H7 (cell line): ENCODE measurements at regions not wholly inside any gene's neighbourhood (a gene's known extent, or its start where the extent isn't known, plus 50 kb on each side); places are given as distances from the start of the nearest gene placed in this dataset.
"Not testable (repeated sequence)": the region's sequence is repeated elsewhere in the genome, so short reads cannot be mapped to it uniquely, and the experiment has no call there.

Source experiments
- DNase-seq: peaks from one replicate; pipeline ENCODE4 v3.0.0; 2012
- H3K27me3 ChIP-seq: 2 replicates; pipeline ENCODE4 v1.6.0; 2011; ENCODE audit warnings: mild to moderate bottlenecking, low read length; ENCODE audit not compliant: control insufficient read depth, insufficient read depth
- H3K36me3 ChIP-seq: replicated peaks from 2 replicates; pipeline ENCODE4 v1.5.1; 2011; ENCODE audit warnings: low read length; ENCODE audit not compliant: control insufficient read depth, insufficient read depth
- H3K4me3 ChIP-seq: 2 replicates; pipeline ENCODE4 v1.5.1; 2011; ENCODE audit warnings: low read depth, mild to moderate bottlenecking, control low read depth, low read length, moderate library complexity; ENCODE audit not compliant: insufficient read depth

- no peaks in the 10 kb centered on the region for H3K36me3 ChIP-seq
- H3K4me3 ChIP-seq = no peak overlapping the region
- no peak for DNase-seq
- no peaks in the 10 kb centered on the region for H3K27me3 ChIP-seq
These were observed 1432.8 kb downstream of the CDH11 start for GRCh38 chr16:63689068-63689467.

- Histone ChIP-seq H3K4me3 (no peak overlapping the region), H3K27me3 (no peaks in the 10 kb centered on the region), H3K36me3 (no peaks in the 10 kb centered on the region)
- DNase-seq = peak; percentile 10
These were observed 1437.4 kb downstream of the CDH11 start for GRCh38 chr16:63684149-63685101.

- no peak overlapping the region for H3K4me3 ChIP-seq
- no peaks in the 10 kb centered on the region for H3K36me3 ChIP-seq
- no peak for DNase-seq
- no peaks in the 10 kb centered on the region for H3K27me3 ChIP-seq
These were observed 1439.0 kb downstream of the CDH11 start for GRCh38 chr16:63682844-63683243.

GRCh38 chr16:63672493-63672892, 1449.4 kb downstream of the CDH11 start:
- Histone ChIP-seq H3K36me3 (no peaks in the 10 kb centered on the region), H3K4me3 (no peak overlapping the region), H3K27me3 (no peaks in the 10 kb centered on the region)
- no peak for DNase-seq

- DNase-seq = no peak
These were observed 1458.7 kb downstream of the CDH11 start for GRCh38 chr16:63663155-63663554.

GRCh38 chr16:63655846-63656245, 1466.0 kb downstream of the CDH11 start:
- H3K4me3 ChIP-seq = no peak overlapping the region
- DNase-seq = no peak

More at GRCh38 chr16:63663155-63663554, 1458.7 kb downstream of the CDH11 start:
- Histone ChIP-seq H3K4me3 (no peak overlapping the region), H3K27me3 (no peaks in the 10 kb centered on the region), H3K36me3 (no peaks in the 10 kb centered on the region)

GRCh38 chr16:63653044-63653839, 1468.6 kb downstream of the CDH11 start:
- DNase-seq = no peak
- Histone ChIP-seq H3K27me3 (no peaks in the 10 kb centered on the region), H3K4me3 (no peak overlapping the region), H3K36me3 (no peaks in the 10 kb centered on the region)

More at GRCh38 chr16:63655846-63656245, 1466.0 kb downstream of the CDH11 start:
- no peaks in the 10 kb centered on the region for H3K36me3 ChIP-seq
- H3K27me3 ChIP-seq = no peaks in the 10 kb centered on the region

GRCh38 chr16:63652091-63652490, 1469.8 kb downstream of the CDH11 start:
- H3K36me3 ChIP-seq = no peaks in the 10 kb centered on the region
- peak; percentile 17 for DNase-seq
- no peak overlapping the region for H3K4me3 ChIP-seq
- H3K27me3 ChIP-seq = no peaks in the 10 kb centered on the region

GRCh38 chr16:63650550-63650949, 1471.3 kb downstream of the CDH11 start:
- H3K4me3 ChIP-seq = no peak overlapping the region
- no peaks in the 10 kb centered on the region for H3K36me3 ChIP-seq
- no peak for DNase-seq
- H3K27me3 ChIP-seq = no peaks in the 10 kb centered on the region

GRCh38 chr16:63633706-63634445, 1488.0 kb downstream of the CDH11 start:
- DNase-seq, H3K27me3 ChIP-seq, H3K36me3 ChIP-seq, H3K4me3 ChIP-seq: not testable (repeated sequence)

- Histone ChIP-seq H3K27me3 (no peaks in the 10 kb centered on the region), H3K4me3 (no peak overlapping the region), H3K36me3 (no peaks in the 10 kb centered on the region)
- DNase-seq = no peak
These were observed 1492.6 kb downstream of the CDH11 start for GRCh38 chr16:63629272-63629671.

- no peaks in the 10 kb centered on the region for H3K36me3 ChIP-seq
- no peaks in the 10 kb centered on the region for H3K27me3 ChIP-seq
- no peak for DNase-seq
- H3K4me3 ChIP-seq = no peak overlapping the region
These were observed 1493.1 kb downstream of the CDH11 start for GRCh38 chr16:63628812-63629211.

- DNase-seq = no peak
- Histone ChIP-seq H3K27me3 (no peaks in the 10 kb centered on the region), H3K4me3 (no peak overlapping the region), H3K36me3 (no peaks in the 10 kb centered on the region)
These were observed 1496.7 kb downstream of the CDH11 start for GRCh38 chr16:63625126-63625525.

- Histone ChIP-seq H3K27me3 (no peaks in the 10 kb centered on the region), H3K4me3 (no peak overlapping the region), H3K36me3 (no peaks in the 10 kb centered on the region)
- DNase-seq = no peak
These were observed 1498.3 kb downstream of the CDH11 start for GRCh38 chr16:63623551-63624039.
